ENCODE measurements at regions not wholly inside any gene's neighbourhood (a gene's known extent, or its start where the extent isn't known, plus 50 kb on each side); places are given as distances from the start of the nearest gene placed in this dataset.

DNA sequence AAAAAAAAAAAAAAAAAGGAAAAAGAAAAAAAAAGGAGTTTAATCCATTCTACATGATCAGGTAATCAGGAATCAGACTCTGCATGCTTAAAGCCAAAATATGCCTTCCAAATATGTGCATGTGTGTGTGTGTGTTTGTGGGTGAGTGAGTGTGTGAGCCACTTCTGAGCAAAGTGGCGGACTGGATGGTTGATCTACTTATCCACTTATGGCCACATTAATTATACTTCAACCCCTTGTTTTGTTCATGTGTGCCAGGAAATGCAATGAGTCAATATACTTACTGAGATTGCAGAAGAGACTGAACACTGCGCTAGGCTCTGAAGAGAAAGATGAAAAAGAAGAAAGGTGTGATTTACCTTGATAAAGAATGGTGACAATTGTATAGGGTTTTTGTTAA, 586.5 kb upstream of the NXPH2 start:
- H3K9ac ChIP-seq (ENCODE audit: low read length), result no peak overlapping the region
- no peaks in the 10 kb centered on the region for H3K27me3 ChIP-seq (ENCODE audit: low read length)
- no peak overlapping the region for H3K27ac ChIP-seq (ENCODE audit: low read depth, low read length)
- H2AFZ ChIP-seq (ENCODE audit: low read depth, low read length, severe bottlenecking), result no peak overlapping the region
- H4K20me1 ChIP-seq (ENCODE audit: low read depth, low read length), result no peaks in the 10 kb centered on the region
- H3K4me2 ChIP-seq (ENCODE audit: low read depth, low read length, poor library complexity, severe bottlenecking), result no peak overlapping the region
- H3K79me2 ChIP-seq (ENCODE audit: insufficient read depth, low read length), result no peaks in the 10 kb centered on the region
- no peak overlapping the region for H3K4me3 ChIP-seq (ENCODE audit: insufficient read depth, low read length, poor library complexity, severe bottlenecking)
- H3K9me2 ChIP-seq (replicated peaks; ENCODE audit: insufficient read depth, low read length), result no peaks in the 10 kb centered on the region
- H3F3A ChIP-seq (ENCODE audit: insufficient read depth), result no peaks in the 10 kb centered on the region
- TF ChIP-seq EZH2phosphoT487 (conservative IDR thresholded peaks at IDR 0.05; ENCODE audit: low read length), result no peak
- TF ChIP-seq, protein P1, sequence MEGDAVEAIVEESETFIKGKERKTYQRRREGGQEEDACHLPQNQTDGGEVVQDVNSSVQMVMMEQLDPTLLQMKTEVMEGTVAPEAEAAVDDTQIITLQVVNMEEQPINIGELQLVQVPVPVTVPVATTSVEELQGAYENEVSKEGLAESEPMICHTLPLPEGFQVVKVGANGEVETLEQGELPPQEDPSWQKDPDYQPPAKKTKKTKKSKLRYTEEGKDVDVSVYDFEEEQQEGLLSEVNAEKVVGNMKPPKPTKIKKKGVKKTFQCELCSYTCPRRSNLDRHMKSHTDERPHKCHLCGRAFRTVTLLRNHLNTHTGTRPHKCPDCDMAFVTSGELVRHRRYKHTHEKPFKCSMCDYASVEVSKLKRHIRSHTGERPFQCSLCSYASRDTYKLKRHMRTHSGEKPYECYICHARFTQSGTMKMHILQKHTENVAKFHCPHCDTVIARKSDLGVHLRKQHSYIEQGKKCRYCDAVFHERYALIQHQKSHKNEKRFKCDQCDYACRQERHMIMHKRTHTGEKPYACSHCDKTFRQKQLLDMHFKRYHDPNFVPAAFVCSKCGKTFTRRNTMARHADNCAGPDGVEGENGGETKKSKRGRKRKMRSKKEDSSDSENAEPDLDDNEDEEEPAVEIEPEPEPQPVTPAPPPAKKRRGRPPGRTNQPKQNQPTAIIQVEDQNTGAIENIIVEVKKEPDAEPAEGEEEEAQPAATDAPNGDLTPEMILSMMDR (IDR thresholded peaks at IDR 0.05; ENCODE audit: insufficient read depth, low read length, poor library complexity, severe bottlenecking), result no peak
- H3K9me3 ChIP-seq (ENCODE audit: insufficient read depth, low read length), result no peaks in the 10 kb centered on the region
- no peaks in the 10 kb centered on the region for H3K36me3 ChIP-seq (ENCODE audit: low read length)

DNA sequence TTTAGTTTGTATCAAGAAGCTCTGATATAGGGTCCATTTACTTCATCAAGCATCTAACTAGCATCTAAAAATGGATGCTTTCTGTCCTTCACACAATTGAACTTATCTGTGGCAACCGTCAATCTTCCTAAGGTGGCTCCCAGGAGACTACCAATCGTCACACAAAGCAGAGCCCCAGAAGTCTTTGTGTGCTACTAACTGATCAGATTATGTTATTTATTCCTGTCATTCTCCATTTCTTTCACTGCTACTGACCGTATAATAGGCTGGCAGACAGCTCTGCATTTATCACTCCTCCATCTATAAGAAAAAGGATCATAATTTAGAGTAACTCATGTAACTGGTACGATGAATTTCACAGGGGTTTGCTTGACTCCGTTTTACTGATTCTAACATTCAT, 585.0 kb upstream of the NXPH2 start:
- H3K9me2 ChIP-seq (replicated peaks; ENCODE audit: insufficient read depth, low read length), result no peaks in the 10 kb centered on the region
- H3K9ac ChIP-seq (ENCODE audit: low read length), result no peak overlapping the region
- no peak overlapping the region for H3K4me3 ChIP-seq (ENCODE audit: insufficient read depth, low read length, poor library complexity, severe bottlenecking)
- H3K79me2 ChIP-seq (ENCODE audit: insufficient read depth, low read length), result no peaks in the 10 kb centered on the region
- H4K20me1 ChIP-seq (ENCODE audit: low read depth, low read length), result no peaks in the 10 kb centered on the region
- H3K27ac ChIP-seq (ENCODE audit: low read depth, low read length), result no peak overlapping the region
- H3F3A ChIP-seq (ENCODE audit: insufficient read depth), result no peaks in the 10 kb centered on the region
- H3K27me3 ChIP-seq (ENCODE audit: low read length), result no peaks in the 10 kb centered on the region
- H3K9me3 ChIP-seq (ENCODE audit: insufficient read depth, low read length), result no peaks in the 10 kb centered on the region
- TF ChIP-seq, protein P1 (IDR thresholded peaks at IDR 0.05; ENCODE audit: insufficient read depth, low read length, poor library complexity, severe bottlenecking), result no peak
- no peak for TF ChIP-seq EZH2phosphoT487 (conservative IDR thresholded peaks at IDR 0.05; ENCODE audit: low read length)
- H2AFZ ChIP-seq (ENCODE audit: low read depth, low read length, severe bottlenecking), result no peak overlapping the region
- H3K36me3 ChIP-seq (ENCODE audit: low read length), result no peaks in the 10 kb centered on the region
- H3K4me2 ChIP-seq (ENCODE audit: low read depth, low read length, poor library complexity, severe bottlenecking), result no peak overlapping the region

DNA sequence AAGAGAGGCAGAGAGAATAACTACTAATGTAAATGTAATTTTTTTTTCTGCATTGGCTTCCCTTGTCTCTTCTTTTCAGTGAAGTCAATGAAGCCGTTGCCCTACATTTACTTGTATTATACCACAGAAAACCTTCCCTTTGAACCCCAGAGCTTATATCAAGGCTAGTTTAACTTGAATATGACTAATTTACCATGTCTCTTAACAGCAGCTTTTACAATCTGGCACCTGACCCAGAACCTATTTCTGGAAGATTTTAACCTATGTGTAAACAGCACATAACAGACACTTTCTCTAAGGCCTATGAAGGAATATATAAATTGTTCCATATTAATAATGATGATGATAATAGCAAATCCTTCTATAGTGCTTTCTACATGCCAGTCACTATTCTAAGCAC, 580.5 kb upstream of the NXPH2 start:
- Histone ChIP-seq H3K79me2 (ENCODE audit: insufficient read depth, low read length) (no peaks in the 10 kb centered on the region), H3K9me3 (ENCODE audit: insufficient read depth, low read length) (no peaks in the 10 kb centered on the region), H3K4me3 (ENCODE audit: insufficient read depth, low read length, poor library complexity, severe bottlenecking) (no peak overlapping the region), H3K9ac (ENCODE audit: low read length) (no peak overlapping the region), H3K27me3 (ENCODE audit: low read length) (no peaks in the 10 kb centered on the region), H2AFZ (ENCODE audit: low read depth, low read length, severe bottlenecking) (no peak overlapping the region), H3K9me2 (replicated peaks; ENCODE audit: insufficient read depth, low read length) (no peaks in the 10 kb centered on the region), H3F3A (ENCODE audit: insufficient read depth) (no peaks in the 10 kb centered on the region), H3K4me2 (ENCODE audit: low read depth, low read length, poor library complexity, severe bottlenecking) (no peak overlapping the region), H4K20me1 (ENCODE audit: low read depth, low read length) (no peaks in the 10 kb centered on the region), H3K36me3 (ENCODE audit: low read length) (no peaks in the 10 kb centered on the region), H3K27ac (ENCODE audit: low read depth, low read length) (no peak overlapping the region)
- TF ChIP-seq, protein P1 (IDR thresholded peaks at IDR 0.05; ENCODE audit: insufficient read depth, low read length, poor library complexity, severe bottlenecking), result no peak
- TF ChIP-seq EZH2phosphoT487 (conservative IDR thresholded peaks at IDR 0.05; ENCODE audit: low read length), result no peak

DNA sequence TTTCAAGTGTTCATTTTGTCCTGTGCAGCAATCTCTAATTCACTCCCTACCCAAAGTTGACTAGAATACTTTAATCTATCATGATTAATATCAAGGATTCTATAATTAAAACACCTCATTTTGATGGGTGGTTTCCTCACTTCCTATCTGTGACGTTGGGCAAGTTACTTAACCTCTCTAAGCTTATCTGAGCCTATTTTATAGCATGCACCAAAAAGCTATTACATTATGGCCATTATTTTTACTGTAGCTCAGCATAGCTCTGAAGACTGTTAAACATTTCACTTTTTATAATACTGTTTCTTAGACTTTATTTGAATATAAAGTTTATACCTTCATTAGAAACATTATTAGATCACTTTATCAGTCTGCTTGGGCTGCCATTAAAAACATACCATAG, 579.6 kb upstream of the NXPH2 start:
- Histone ChIP-seq H3K9me3 (ENCODE audit: insufficient read depth, low read length) (no peaks in the 10 kb centered on the region), H4K20me1 (ENCODE audit: low read depth, low read length) (no peaks in the 10 kb centered on the region), H3F3A (ENCODE audit: insufficient read depth) (no peaks in the 10 kb centered on the region), H3K9ac (ENCODE audit: low read length) (no peak overlapping the region), H3K27ac (ENCODE audit: low read depth, low read length) (no peak overlapping the region), H2AFZ (ENCODE audit: low read depth, low read length, severe bottlenecking) (no peak overlapping the region), H3K4me2 (ENCODE audit: low read depth, low read length, poor library complexity, severe bottlenecking) (no peak overlapping the region), H3K27me3 (ENCODE audit: low read length) (no peaks in the 10 kb centered on the region), H3K79me2 (ENCODE audit: insufficient read depth, low read length) (no peaks in the 10 kb centered on the region), H3K9me2 (replicated peaks; ENCODE audit: insufficient read depth, low read length) (no peaks in the 10 kb centered on the region), H3K36me3 (ENCODE audit: low read length) (no peaks in the 10 kb centered on the region), H3K4me3 (ENCODE audit: insufficient read depth, low read length, poor library complexity, severe bottlenecking) (no peak overlapping the region)
- TF ChIP-seq, protein P1 (IDR thresholded peaks at IDR 0.05; ENCODE audit: insufficient read depth, low read length, poor library complexity, severe bottlenecking), result no peak
- no peak for TF ChIP-seq EZH2phosphoT487 (conservative IDR thresholded peaks at IDR 0.05; ENCODE audit: low read length)
